ENCODE measurements at regions not wholly inside any gene's neighbourhood (a gene's known extent, or its start where the extent isn't known, plus 50 kb on each side); places are given as distances from the start of the nearest gene placed in this dataset.

DNA sequence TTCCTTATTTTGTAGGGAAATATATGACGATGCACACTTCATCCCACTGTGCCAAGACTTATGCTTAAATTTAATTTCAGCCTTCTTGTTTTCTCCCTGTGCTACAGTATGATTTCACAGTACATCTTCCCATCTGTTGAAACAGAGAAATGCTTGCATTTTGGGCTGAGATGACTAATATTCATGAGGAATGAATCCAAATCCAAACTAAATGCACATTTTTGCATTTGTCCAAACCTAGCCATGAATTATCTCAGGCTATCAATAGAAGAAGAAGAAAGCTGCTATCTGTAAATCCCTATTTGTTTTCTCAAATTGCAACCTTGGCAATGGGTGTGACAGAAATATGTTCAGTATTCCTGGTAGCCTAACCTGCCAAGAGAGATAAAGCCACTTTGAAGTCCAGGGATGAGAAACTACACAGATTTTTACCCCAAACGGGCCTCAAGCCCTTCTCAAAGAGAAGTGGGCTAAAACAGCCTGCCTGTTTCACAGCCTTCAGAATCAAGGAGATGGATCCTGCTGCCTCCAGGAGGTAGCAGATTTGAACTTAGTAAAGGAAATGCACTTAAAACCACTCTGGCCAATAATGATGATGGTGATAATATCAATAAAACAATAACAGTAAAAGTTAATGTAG is 306.9 kb upstream of the NT5C1B start:
- no peak for TF ChIP-seq CTCF (IDR thresholded peaks at IDR 0.05)
- no peak overlapping the region for H3K4me3 ChIP-seq (ENCODE audit: low read depth, low read length)
- no peak overlapping the region for H3K27ac ChIP-seq
- no peaks in the 10 kb centered on the region for H3K9me3 ChIP-seq (ENCODE audit: control insufficient read depth, low read length)
- H3K36me3 ChIP-seq (ENCODE audit: control insufficient read depth, insufficient read depth, low read length), result no peaks in the 10 kb centered on the region
- no peak overlapping the region for H2AFZ ChIP-seq
- no peaks in the 10 kb centered on the region for H3K27me3 ChIP-seq (ENCODE audit: control insufficient read depth, insufficient read depth, low read length)
- no peak overlapping the region for H3K9ac ChIP-seq
- H3K4me1 ChIP-seq, result peaks cover 15% of the 10 kb centered on the region
- H3K79me2 ChIP-seq, result no peaks in the 10 kb centered on the region
- H3K4me2 ChIP-seq (ENCODE audit: low read length), result no peak overlapping the region

- Histone ChIP-seq H2AFZ (no peak overlapping the region), H3K4me1 (no peaks in the 10 kb centered on the region), H3K79me2 (no peaks in the 10 kb centered on the region), H3K27me3 (ENCODE audit: control insufficient read depth, insufficient read depth, low read length) (no peaks in the 10 kb centered on the region), H3K9me3 (ENCODE audit: control insufficient read depth, low read length) (no peaks in the 10 kb centered on the region), H3K36me3 (ENCODE audit: control insufficient read depth, insufficient read depth, low read length) (no peaks in the 10 kb centered on the region), H3K27ac (no peak overlapping the region), H3K9ac (no peak overlapping the region), H3K4me2 (ENCODE audit: low read length) (no peak overlapping the region), H3K4me3 (ENCODE audit: low read depth, low read length) (no peak overlapping the region)
- no peak for TF ChIP-seq CTCF (IDR thresholded peaks at IDR 0.05)
Observed at GRCh38 chr2:18891600-18892345, 302.4 kb upstream of the NT5C1B start.

GRCh38 chr2:18889565-18890332 is 300.4 kb upstream of the NT5C1B start:
- Histone ChIP-seq H3K9ac (no peak overlapping the region), H2AFZ (no peak overlapping the region), H3K27ac (no peak overlapping the region), H3K36me3 (ENCODE audit: control insufficient read depth, insufficient read depth, low read length) (no peaks in the 10 kb centered on the region), H3K4me3 (ENCODE audit: low read depth, low read length) (no peak overlapping the region), H3K79me2 (no peaks in the 10 kb centered on the region), H3K4me2 (ENCODE audit: low read length) (no peak overlapping the region), H3K27me3 (ENCODE audit: control insufficient read depth, insufficient read depth, low read length) (no peaks in the 10 kb centered on the region), H3K9me3 (ENCODE audit: control insufficient read depth, low read length) (no peaks in the 10 kb centered on the region), H3K4me1 (no peaks in the 10 kb centered on the region)
- no peak for TF ChIP-seq CTCF (IDR thresholded peaks at IDR 0.05)

GRCh38 chr2:18885457-18885856 is 296.1 kb upstream of the NT5C1B start:
- Histone ChIP-seq H3K9ac (no peak overlapping the region), H2AFZ (no peak overlapping the region), H3K79me2 (no peaks in the 10 kb centered on the region), H3K36me3 (ENCODE audit: control insufficient read depth, insufficient read depth, low read length) (no peaks in the 10 kb centered on the region), H3K4me1 (no peaks in the 10 kb centered on the region), H3K27me3 (ENCODE audit: control insufficient read depth, insufficient read depth, low read length) (no peaks in the 10 kb centered on the region), H3K9me3 (ENCODE audit: control insufficient read depth, low read length) (no peaks in the 10 kb centered on the region), H3K4me3 (ENCODE audit: low read depth, low read length) (no peak overlapping the region), H3K4me2 (ENCODE audit: low read length) (no peak overlapping the region), H3K27ac (no peak overlapping the region)
- TF ChIP-seq CTCF (IDR thresholded peaks at IDR 0.05), result no peak

Data from parathyroid adenoma (tissue), 2 donors.